H9 (cell line): ENCODE measurements at regions not wholly inside any gene's neighbourhood (a gene's known extent, or its start where the extent isn't known, plus 50 kb on each side); places are given as distances from the start of the nearest gene placed in this dataset.

ENCODE experiments used
- DNase-seq: peaks from one replicate; pipeline ENCODE4 v3.0.0-alpha.2; 2017
- H2AFZ ChIP-seq: one replicate; pipeline ENCODE4 v1.6.1; 2013; ENCODE audit warnings: mild to moderate bottlenecking, low read length, control low read depth, moderate library complexity
- H2AK5ac ChIP-seq: 2 replicates; pipeline ENCODE4 v1.6.1; 2013; ENCODE audit warnings: low read length, control low read depth, mixed read lengths; ENCODE audit not compliant: insufficient read length
- H2BK120ac ChIP-seq: one replicate; pipeline ENCODE4 v1.6.1; 2013; ENCODE audit warnings: low read depth, mild to moderate bottlenecking, low read length, control low read depth, inconsistent platforms; ENCODE audit not compliant: poor library complexity, severe bottlenecking
- H2BK12ac ChIP-seq: 2 replicates; pipeline ENCODE4 v1.6.1; 2013; ENCODE audit warnings: low read length, control low read depth, mixed read lengths, low read depth; ENCODE audit not compliant: insufficient read length
- H2BK15ac ChIP-seq: 2 replicates; pipeline ENCODE4 v1.6.1; 2013; ENCODE audit warnings: low read depth, low read length, control low read depth
- H2BK20ac ChIP-seq: one replicate; pipeline ENCODE4 v1.6.1; 2013; ENCODE audit warnings: low read depth, mild to moderate bottlenecking, low read length, control low read depth, inconsistent platforms; ENCODE audit not compliant: poor library complexity, severe bottlenecking
- H2BK5ac ChIP-seq: 2 replicates; pipeline ENCODE4 v1.6.1; 2013; ENCODE audit warnings: low read length, control low read depth, mixed read lengths; ENCODE audit not compliant: insufficient read length
- H3K14ac ChIP-seq: 2 replicates; pipeline ENCODE4 v1.6.1; 2013; ENCODE audit warnings: low read length, control low read depth; ENCODE audit not compliant: insufficient read depth
- H3K18ac ChIP-seq: 2 replicates; pipeline ENCODE4 v1.6.1; 2013; ENCODE audit warnings: low read depth, mild to moderate bottlenecking, mixed read lengths, low read length, control low read depth; ENCODE audit not compliant: insufficient read length
- H3K23ac ChIP-seq: 2 replicates; pipeline ENCODE4 v1.6.1; 2013; ENCODE audit warnings: low read length, control low read depth, mixed read lengths, low read depth; ENCODE audit not compliant: insufficient read length
- H3K23me2 ChIP-seq: 2 replicates; pipeline ENCODE4 v1.6.1; 2013; ENCODE audit warnings: low read depth, mild to moderate bottlenecking, mixed read lengths, low read length, control low read depth; ENCODE audit not compliant: insufficient read length, poor library complexity, severe bottlenecking
- H3K27ac ChIP-seq: 2 replicates; pipeline ENCODE4 v1.5.1; 2013; ENCODE audit warnings: low read length, control low read depth, mixed read lengths, low read depth; ENCODE audit not compliant: insufficient read length
- H3K27me3 ChIP-seq: 2 replicates; pipeline ENCODE4 v1.6.1; 2013; ENCODE audit warnings: low read length, control low read depth, inconsistent platforms; ENCODE audit not compliant: insufficient read depth
- H3K4ac ChIP-seq: 2 replicates; pipeline ENCODE4 v1.6.1; 2013; ENCODE audit warnings: low read depth, mild to moderate bottlenecking, control low read depth, inconsistent platforms, low read length, moderate library complexity
- H3K4me1 ChIP-seq: 2 replicates; pipeline ENCODE4 v1.6.1; 2013; ENCODE audit warnings: low read length, control low read depth, inconsistent platforms; ENCODE audit not compliant: insufficient read depth
- H3K4me2 ChIP-seq: 2 replicates; pipeline ENCODE4 v1.6.1; 2013; ENCODE audit warnings: low read length, control low read depth, mixed read lengths; ENCODE audit not compliant: insufficient read length, insufficient read depth
- H3K56ac ChIP-seq: 2 replicates; pipeline ENCODE4 v1.6.1; 2013; ENCODE audit warnings: low read depth, mild to moderate bottlenecking, mixed read lengths, low read length, control low read depth; ENCODE audit not compliant: insufficient read length
- H3K79me1 ChIP-seq: 2 replicates; pipeline ENCODE4 v1.6.1; 2013; ENCODE audit warnings: low read depth, mild to moderate bottlenecking, moderate library complexity, low read length, control low read depth, inconsistent platforms; ENCODE audit not compliant: insufficient read depth, poor library complexity, severe bottlenecking
- H3K79me2 ChIP-seq: 2 replicates; pipeline ENCODE4 v1.6.1; 2013; ENCODE audit warnings: low read length, control low read depth, inconsistent platforms; ENCODE audit not compliant: insufficient read depth
- H3K9ac ChIP-seq: 2 replicates; pipeline ENCODE4 v1.6.1; 2013; ENCODE audit warnings: low read length, control low read depth, mixed read lengths; ENCODE audit not compliant: insufficient read length; ENCODE audit errors: extremely low read depth
- H3K9me3 ChIP-seq: one replicate; pipeline ENCODE4 v1.6.1; 2013; ENCODE audit warnings: low read depth, low read length, inconsistent platforms; ENCODE audit not compliant: control insufficient read depth
- H3T11ph ChIP-seq: one replicate; pipeline ENCODE4 v1.6.1; 2013; ENCODE audit warnings: mild to moderate bottlenecking, low read length, control low read depth, inconsistent platforms
- H4K20me1 ChIP-seq: one replicate; pipeline ENCODE4 v1.6.1; 2013; ENCODE audit not compliant: control insufficient read depth, insufficient read length, insufficient read depth
- H4K5ac ChIP-seq: 2 replicates; pipeline ENCODE4 v1.6.1; 2013; ENCODE audit warnings: low read depth, mild to moderate bottlenecking, mixed read lengths, low read length, control low read depth; ENCODE audit not compliant: insufficient read length
- H4K8ac ChIP-seq: replicated peaks from 2 replicates; pipeline ENCODE4 v1.6.1; 2013; ENCODE audit warnings: low read length, control low read depth, mixed read lengths, low read depth; ENCODE audit not compliant: insufficient read length
- H4K91ac ChIP-seq: 2 replicates; pipeline ENCODE4 v1.6.1; 2013; ENCODE audit warnings: low read depth, mild to moderate bottlenecking, moderate library complexity, mixed read lengths, low read length, control low read depth; ENCODE audit not compliant: insufficient read length
- H3K27ac Mint-ChIP-seq, 3 experiments: 2 replicates in 2 of 3; 3 replicates in 1 of 3; pipeline ENCODE4 v1.8.0; 2020 to 2021; ENCODE audit warnings: mixed read lengths in 3 of 3, mild to moderate bottlenecking in 1 of 3, moderate library complexity in 1 of 3
- H3K27me3 Mint-ChIP-seq: 2 replicates; pipeline ENCODE4 v1.8.0; 2021; ENCODE audit warnings: low read depth, mild to moderate bottlenecking, moderate library complexity, mixed read lengths
- H3K36me3 Mint-ChIP-seq, 3 experiments: 2 replicates in 2 of 3; 3 replicates in 1 of 3; pipeline ENCODE4 v1.8.0; 2020 to 2021; ENCODE audit warnings: low read depth in 3 of 3, mixed read lengths in 3 of 3; ENCODE audit not compliant: insufficient read depth in 1 of 3
- H3K4me1 Mint-ChIP-seq, 2 experiments: 2 replicates each; pipeline ENCODE4 v1.8.0; 2020; ENCODE audit warnings: mixed read lengths in 2 of 2
- H3K4me3 Mint-ChIP-seq, 2 experiments: 2 replicates in 1 of 2; 3 replicates in 1 of 2; pipeline ENCODE4 v1.8.0; 2020 to 2021; ENCODE audit warnings: mild to moderate bottlenecking in 2 of 2, mixed read lengths in 2 of 2, moderate library complexity in 1 of 2
- H3K9me3 Mint-ChIP-seq, 2 experiments: 2 replicates in 1 of 2; 3 replicates in 1 of 2; pipeline ENCODE4 v1.8.0; 2020; ENCODE audit warnings: mild to moderate bottlenecking in 2 of 2, mixed read lengths in 2 of 2, moderate library complexity in 1 of 2
- WGBS: extraction: QIAGEN DNeasy Blood & Tissue Kit; methylation state at CpG from one replicate; pipeline ENCODE4 v1.1.7; 2013; ENCODE audit warnings: missing lambda C conversion rate, low lambda C conversion rate, mixed read lengths; ENCODE audit not compliant: insufficient read length; ENCODE audit errors: extremely low coverage; 5-methylcytosine and 5-hydroxymethylcytosine counted together
- TF ChIP-seq, protein P1 (sequence below): fragments of 200-600 bp; sonication (generic); conservative IDR thresholded peaks from 3 replicates; pipeline ENCODE4 v1.8.0; 2021; ENCODE audit warnings: antibody characterized with exemption, mild to moderate bottlenecking

DNA sequence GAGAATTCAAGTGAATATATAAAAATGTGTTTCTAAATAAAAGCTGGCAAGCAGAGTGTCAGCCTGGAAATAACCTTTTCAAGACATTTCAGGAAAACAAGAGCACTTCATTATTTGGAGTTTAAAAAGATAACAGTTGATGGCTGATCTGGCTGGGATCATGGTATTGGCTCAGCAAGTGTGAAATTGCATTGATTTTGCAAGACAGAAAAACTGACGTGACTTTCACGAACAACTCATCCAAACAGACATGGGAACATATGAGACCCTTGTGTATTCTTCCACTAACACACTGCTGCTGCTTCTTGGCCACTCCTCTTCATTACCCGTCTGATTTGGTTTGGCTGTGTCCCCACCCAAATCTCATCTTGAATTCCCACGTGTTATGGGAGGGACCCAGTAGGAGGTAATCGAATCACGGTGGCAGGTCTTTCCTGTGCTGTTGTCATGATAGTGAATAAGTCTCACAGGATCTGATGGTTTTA, 108.5 kb downstream of the RAB18 start:
- Histone ChIP-seq H3K4ac (no peak overlapping the region), H4K20me1 (no peaks in the 10 kb centered on the region), H3K9me3 (no peaks in the 10 kb centered on the region), H3K18ac (no peak overlapping the region), H2AFZ (no peak overlapping the region), H2BK120ac (no peak overlapping the region), H3K56ac (no peak overlapping the region), H2BK15ac (no peak overlapping the region), H2AK5ac (no peak overlapping the region), H3K79me2 (no peaks in the 10 kb centered on the region), H3K9ac (no peak overlapping the region), H2BK20ac (no peak overlapping the region), H3K79me1 (no peaks in the 10 kb centered on the region), H3K23ac (no peak overlapping the region), H3T11ph (no peak overlapping the region), H4K91ac (no peak overlapping the region), H2BK12ac (no peak overlapping the region), H4K5ac (no peak overlapping the region), H3K14ac (no peak overlapping the region), H3K27me3 (no peaks in the 10 kb centered on the region), H4K8ac (no peak overlapping the region), H3K4me2 (no peak overlapping the region), H3K4me1 (peaks cover 3% of the 10 kb centered on the region), H3K23me2 (no peaks in the 10 kb centered on the region), H2BK5ac (no peak overlapping the region), H3K27ac (no peak overlapping the region)
- Mint-ChIP-seq H3K4me1 (peaks cover 10% of the 10 kb centered on the region in 2 experiments), H3K36me3 (no peaks in the 10 kb centered on the region; a peak in 1 of 7 replicates), H3K27ac (no peak overlapping the region), H3K9me3 (no peaks in the 10 kb centered on the region; a peak in 3 of 5 replicates), H3K27me3 (no peaks in the 10 kb centered on the region), H3K4me3 (no peak overlapping the region)
- no peak for DNase-seq
- TF ChIP-seq, protein P1, sequence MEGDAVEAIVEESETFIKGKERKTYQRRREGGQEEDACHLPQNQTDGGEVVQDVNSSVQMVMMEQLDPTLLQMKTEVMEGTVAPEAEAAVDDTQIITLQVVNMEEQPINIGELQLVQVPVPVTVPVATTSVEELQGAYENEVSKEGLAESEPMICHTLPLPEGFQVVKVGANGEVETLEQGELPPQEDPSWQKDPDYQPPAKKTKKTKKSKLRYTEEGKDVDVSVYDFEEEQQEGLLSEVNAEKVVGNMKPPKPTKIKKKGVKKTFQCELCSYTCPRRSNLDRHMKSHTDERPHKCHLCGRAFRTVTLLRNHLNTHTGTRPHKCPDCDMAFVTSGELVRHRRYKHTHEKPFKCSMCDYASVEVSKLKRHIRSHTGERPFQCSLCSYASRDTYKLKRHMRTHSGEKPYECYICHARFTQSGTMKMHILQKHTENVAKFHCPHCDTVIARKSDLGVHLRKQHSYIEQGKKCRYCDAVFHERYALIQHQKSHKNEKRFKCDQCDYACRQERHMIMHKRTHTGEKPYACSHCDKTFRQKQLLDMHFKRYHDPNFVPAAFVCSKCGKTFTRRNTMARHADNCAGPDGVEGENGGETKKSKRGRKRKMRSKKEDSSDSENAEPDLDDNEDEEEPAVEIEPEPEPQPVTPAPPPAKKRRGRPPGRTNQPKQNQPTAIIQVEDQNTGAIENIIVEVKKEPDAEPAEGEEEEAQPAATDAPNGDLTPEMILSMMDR, result no peak
- WGBS, result no CpG with 5 or more reads among the region's 6 CpGs
